Activated T-helper 1 cell treated with anti-CD3 and anti-CD28 coated beads, Interleukin-12 subunit alpha, Interleukin-12 subunit beta, Interleukin-2, Interleukin-4 antibody, amounts not matched to agents 30 ng/mL and 10 ng/mL and 1 ng/mL, durations not matched to agents 14 hours and 24 hours and 36 hours (primary cell): ENCODE measurements at regions not wholly inside any gene's neighbourhood (a gene's known extent, or its start where the extent isn't known, plus 50 kb on each side); places are given as distances from the start of the nearest gene placed in this dataset.
"Not testable (repeated sequence)": the region's sequence is repeated elsewhere in the genome, so short reads cannot be mapped to it uniquely, and the experiment has no call there.

Source experiments
- DNase-seq: peaks from one replicate; pipeline ENCODE4 v3.0.0; 2021; ENCODE audit warnings: low spot score
- H3K27ac Mint-ChIP-seq: one replicate; pipeline ENCODE4 v1.8.0; 2021; ENCODE audit warnings: mild to moderate bottlenecking, mixed read lengths
- H3K27me3 Mint-ChIP-seq: one replicate; pipeline ENCODE4 v1.8.0; 2022; ENCODE audit warnings: mild to moderate bottlenecking, moderate library complexity, mixed read lengths; ENCODE audit not compliant: insufficient read depth
- H3K36me3 Mint-ChIP-seq: one replicate; pipeline ENCODE4 v1.8.0; 2021; ENCODE audit warnings: low read depth, mixed read lengths
- H3K4me1 Mint-ChIP-seq: one replicate; pipeline ENCODE4 v1.8.0; 2021; ENCODE audit warnings: low read depth, mixed read lengths
- H3K4me3 Mint-ChIP-seq: one replicate; pipeline ENCODE4 v1.8.0; 2021; ENCODE audit warnings: mild to moderate bottlenecking, moderate library complexity, mixed read lengths
- H3K9me3 Mint-ChIP-seq: one replicate; pipeline ENCODE4 v1.8.0; 2021; ENCODE audit warnings: mixed read lengths
- intact Hi-C: fragments of 100-400 bp; cut with micrococcal nuclease; formaldehyde crosslinking; loops from one replicate; pipeline ENCODE4 v1.15.1; 2024

DNA sequence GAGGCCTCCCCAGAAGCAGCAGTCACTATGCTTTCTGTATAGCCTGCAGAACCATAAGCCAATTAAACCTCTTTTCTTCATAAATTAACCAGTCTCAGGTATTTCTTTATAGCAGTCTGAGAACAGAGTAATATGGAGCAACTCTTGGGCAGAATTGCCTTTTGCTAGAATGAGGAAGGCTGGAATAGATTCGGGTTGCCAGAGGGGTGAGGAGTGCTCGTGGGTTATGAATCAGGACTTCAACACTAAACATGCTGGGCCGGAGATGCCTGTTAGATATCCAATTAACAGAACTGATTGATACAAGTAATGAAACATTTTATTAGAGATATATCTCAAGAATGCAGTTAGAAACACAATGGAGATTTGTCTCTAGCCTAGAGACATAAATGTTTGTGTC, 140.9 kb upstream of the MAP3K1 start:
- Mint-ChIP-seq H3K9me3 (peaks cover 9% of the 10 kb centered on the region), H3K4me1 (peaks cover 39% of the 10 kb centered on the region), H3K36me3 (peaks cover 7% of the 10 kb centered on the region), H3K27ac (no peak overlapping the region), H3K27me3 (peaks cover 7% of the 10 kb centered on the region), H3K4me3 (no peak overlapping the region)
- no peak for DNase-seq
- intact Hi-C loops, result loop anchor here (5.0 kb wide), 1 partner anchor 63 kb away; no protein-coding TSS in a partner anchor

DNA sequence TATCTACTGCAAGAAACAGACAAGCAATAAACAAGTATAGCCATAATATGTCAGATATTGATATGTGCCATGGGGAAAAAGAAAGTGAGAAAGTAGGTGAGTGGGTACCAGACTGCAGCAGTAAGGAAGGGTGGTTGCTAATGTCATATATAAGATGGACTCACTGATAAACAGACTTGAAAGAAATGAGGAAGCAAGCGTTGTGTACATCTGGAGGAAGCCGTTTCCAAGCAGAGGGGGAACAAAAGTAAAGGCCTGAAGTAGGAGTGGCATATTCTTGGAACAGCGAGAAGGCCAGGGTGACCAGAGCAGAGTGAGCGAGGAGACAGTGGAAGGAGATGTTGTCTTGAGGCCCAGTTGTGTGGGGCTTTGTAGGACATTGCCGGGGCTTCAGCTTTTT, 142.2 kb upstream of the MAP3K1 start:
- DNase-seq, result no peak
- peaks cover 4% of the 10 kb centered on the region for H3K27me3 Mint-ChIP-seq
- H3K36me3 Mint-ChIP-seq, result peaks cover 7% of the 10 kb centered on the region
- intact Hi-C loops, result loop anchor here (5.0 kb wide), 1 partner anchor 64 kb away; no protein-coding TSS in a partner anchor
- H3K4me1 Mint-ChIP-seq, result peaks cover 41% of the 10 kb centered on the region
- H3K9me3 Mint-ChIP-seq, result peaks cover 9% of the 10 kb centered on the region
- no peak overlapping the region for H3K27ac Mint-ChIP-seq
- no peak overlapping the region for H3K4me3 Mint-ChIP-seq

DNA sequence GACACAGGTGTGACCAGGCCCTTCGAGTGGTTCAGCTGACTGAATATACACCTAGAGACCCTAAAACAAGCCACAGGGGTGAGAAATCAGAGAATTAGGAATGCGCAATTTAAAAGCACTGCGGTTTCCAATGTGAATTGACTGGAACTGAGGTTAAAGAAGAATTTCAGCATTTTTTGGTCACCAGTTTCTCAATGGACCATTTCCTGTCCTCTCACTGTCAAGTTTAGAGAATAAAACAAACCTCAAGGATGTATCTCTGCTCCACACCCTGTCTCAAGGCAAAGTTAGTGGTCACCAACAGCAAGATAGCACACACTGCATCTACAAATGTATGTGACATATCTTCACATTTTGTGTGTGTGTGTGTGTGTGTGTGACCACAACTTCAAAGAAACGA, 143.8 kb upstream of the MAP3K1 start:
- no peak for DNase-seq
- H3K4me3 Mint-ChIP-seq, result no peak overlapping the region
- intact Hi-C loops, result loop anchor here (2.0 to 5.0 kb wide), 3 partner anchors 15 to 66 kb away; no protein-coding TSS in a partner anchor
- peaks cover 9% of the 10 kb centered on the region for H3K9me3 Mint-ChIP-seq
- peaks cover 6% of the 10 kb centered on the region for H3K27me3 Mint-ChIP-seq
- H3K27ac Mint-ChIP-seq, result no peak overlapping the region
- H3K36me3 Mint-ChIP-seq, result peaks cover 7% of the 10 kb centered on the region
- peaks cover 41% of the 10 kb centered on the region for H3K4me1 Mint-ChIP-seq

DNA sequence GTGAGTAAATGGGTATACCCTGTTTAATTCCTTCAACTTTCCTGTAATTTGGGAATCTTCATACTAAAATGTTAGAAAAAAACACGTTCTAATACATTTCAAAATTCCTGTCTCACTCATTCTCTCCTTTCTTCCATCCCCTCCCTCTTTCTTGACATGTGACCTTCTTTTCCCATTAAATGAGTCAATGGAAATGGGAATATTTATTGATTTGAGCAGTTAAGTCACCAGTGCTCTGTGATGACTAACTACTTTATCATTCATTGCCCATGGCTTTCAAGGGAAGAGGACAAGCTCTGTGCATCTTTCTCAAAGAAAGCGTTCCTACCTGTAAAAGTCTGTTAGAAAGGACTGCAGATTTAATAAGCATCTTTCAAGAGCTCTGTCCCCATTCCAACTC, 144.4 kb upstream of the MAP3K1 start:
- DNase-seq, result no peak
- H3K9me3 Mint-ChIP-seq, result peaks cover 9% of the 10 kb centered on the region
- peaks cover 41% of the 10 kb centered on the region for H3K4me1 Mint-ChIP-seq
- no peak overlapping the region for H3K27ac Mint-ChIP-seq
- H3K36me3 Mint-ChIP-seq, result peaks cover 7% of the 10 kb centered on the region
- peaks cover 7% of the 10 kb centered on the region for H3K27me3 Mint-ChIP-seq
- intact Hi-C loops, result loop anchor here (1.0 to 5.0 kb wide), 5 partner anchors 14 to 66 kb away; no protein-coding TSS in a partner anchor
- no peak overlapping the region for H3K4me3 Mint-ChIP-seq

DNA sequence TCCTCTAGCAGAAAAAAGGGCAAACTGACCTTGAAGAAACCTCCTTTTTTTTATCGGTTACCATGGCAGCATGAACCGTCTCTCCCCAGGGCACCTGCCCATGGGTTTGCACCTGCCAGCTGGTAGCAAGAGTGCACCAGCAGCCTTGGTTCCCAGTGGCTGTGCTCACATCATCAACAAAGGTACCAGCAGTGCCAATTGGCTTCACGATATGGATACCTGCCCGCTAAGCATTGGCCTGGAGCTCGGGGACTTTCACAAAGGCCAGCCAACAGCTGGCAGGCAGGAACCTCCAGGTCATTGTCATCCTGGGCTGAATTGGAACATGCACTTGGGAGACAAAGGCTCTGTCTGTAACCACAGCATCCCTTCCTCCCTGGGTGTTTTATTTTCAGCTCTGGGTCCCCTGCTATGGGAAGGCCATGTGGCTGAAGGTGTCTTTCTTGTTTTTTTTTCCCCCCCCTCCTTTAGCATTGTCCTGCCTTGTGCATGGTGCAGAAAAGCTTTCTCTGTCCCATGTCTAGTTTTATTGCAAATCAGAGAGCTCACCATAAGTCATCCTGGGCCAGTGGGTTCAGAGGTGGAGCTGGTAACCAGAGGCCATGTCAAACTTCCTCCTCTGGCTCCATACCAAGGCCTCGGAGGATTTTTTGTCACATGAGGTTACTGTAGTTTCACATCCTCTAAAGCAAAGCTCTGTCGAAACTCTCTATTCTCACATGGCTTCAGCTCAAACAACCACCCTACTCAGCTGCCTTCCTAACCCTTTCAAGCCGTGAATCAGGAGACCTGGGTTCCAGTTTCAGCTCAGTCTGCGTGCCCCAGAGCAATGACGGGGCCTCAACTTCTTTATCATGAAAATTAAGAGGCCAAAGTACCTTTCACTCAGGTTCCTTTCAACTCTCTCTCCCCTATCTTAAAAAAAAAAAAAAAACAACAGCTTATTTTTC, 145.5 kb upstream of the MAP3K1 start:
- Mint-ChIP-seq H3K36me3 (peaks cover 9% of the 10 kb centered on the region), H3K4me3 (no peak overlapping the region), H3K27ac (peak overlapping the region; percentile 69), H3K27me3 (peaks cover 10% of the 10 kb centered on the region), H3K9me3 (peaks cover 16% of the 10 kb centered on the region), H3K4me1 (peaks cover 47% of the 10 kb centered on the region)
- intact Hi-C loops, result loop anchor here (1.0 to 5.0 kb wide), 5 partner anchors 13 to 67 kb away; no protein-coding TSS in a partner anchor
- DNase-seq, result peak; percentile 40

DNA sequence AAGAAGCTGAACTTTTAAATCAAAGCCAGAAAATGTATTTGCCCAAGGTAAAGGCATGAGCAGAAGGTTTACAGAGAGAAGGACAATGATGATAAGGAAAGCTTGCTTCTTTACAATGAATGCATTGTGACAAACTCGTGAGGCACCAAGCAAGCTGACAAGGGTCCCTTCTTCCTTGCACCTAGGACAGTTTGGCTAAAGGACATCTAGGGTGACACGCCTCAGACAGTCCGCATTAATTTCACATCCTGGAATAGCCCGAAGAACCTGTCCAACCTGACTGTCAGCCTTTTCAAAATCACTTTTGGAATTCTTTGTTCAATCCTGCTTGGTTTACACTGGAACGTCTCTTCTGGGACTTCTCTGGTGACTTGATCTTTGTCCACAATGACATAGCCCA, 146.4 kb upstream of the MAP3K1 start:
- intact Hi-C loops, result no loop called here
- H3K4me1 Mint-ChIP-seq, result peaks cover 47% of the 10 kb centered on the region
- DNase-seq, result no peak
- H3K36me3 Mint-ChIP-seq, result peaks cover 9% of the 10 kb centered on the region
- H3K9me3 Mint-ChIP-seq, result peaks cover 19% of the 10 kb centered on the region
- H3K27me3 Mint-ChIP-seq, result peaks cover 8% of the 10 kb centered on the region
- H3K4me3 Mint-ChIP-seq, result no peak overlapping the region
- H3K27ac Mint-ChIP-seq, result no peak overlapping the region

DNA sequence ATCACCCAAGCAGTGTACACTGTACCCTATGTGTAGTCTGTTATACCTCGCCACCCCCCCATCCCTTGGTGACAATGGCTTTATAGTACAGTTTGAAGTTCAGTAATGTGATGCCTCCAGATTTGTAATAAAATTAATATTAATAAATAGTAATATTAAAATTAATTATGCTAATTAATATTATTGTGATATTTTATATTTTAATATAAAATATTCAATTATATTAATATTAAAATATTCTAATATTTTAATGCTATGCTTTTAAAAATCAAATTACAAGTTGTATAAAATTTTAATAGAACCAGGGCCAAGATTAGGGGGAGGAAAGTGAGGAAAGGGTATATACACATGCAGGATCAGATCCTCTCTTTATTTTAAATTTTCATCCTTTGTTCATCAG, 147.7 kb upstream of the MAP3K1 start:
- Mint-ChIP-seq H3K27me3 (peaks cover 15% of the 10 kb centered on the region), H3K4me1 (peaks cover 36% of the 10 kb centered on the region)
- intact Hi-C loops, result no loop called here

DNA sequence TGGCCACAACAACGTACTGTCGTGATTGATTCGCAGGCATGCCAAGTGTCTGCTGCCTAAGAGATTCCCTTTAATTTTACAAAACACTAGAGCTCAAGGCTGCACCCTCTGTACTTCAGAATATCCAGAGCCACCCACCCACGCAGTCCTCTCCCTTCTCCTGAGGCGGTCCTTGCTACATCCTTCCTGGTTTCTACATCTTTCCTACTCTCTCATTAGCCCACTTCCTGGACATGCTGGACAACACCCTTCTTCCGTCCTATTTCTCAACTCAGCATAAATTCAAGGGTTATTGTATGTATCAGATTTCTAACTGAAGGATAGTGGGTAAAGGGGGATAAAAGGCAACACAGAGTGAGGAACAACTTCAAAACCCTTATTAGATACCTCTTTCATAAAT, 148.4 kb upstream of the MAP3K1 start:
- Mint-ChIP-seq H3K4me1 (peaks cover 32% of the 10 kb centered on the region), H3K4me3 (no peak overlapping the region)

More for the DNA sequence above, 147.7 kb upstream of the MAP3K1 start:
- Mint-ChIP-seq H3K36me3 (peaks cover 8% of the 10 kb centered on the region), H3K9me3 (peaks cover 12% of the 10 kb centered on the region), H3K4me3 (no peak overlapping the region), H3K27ac (no peak overlapping the region)
- no peak for DNase-seq

DNA sequence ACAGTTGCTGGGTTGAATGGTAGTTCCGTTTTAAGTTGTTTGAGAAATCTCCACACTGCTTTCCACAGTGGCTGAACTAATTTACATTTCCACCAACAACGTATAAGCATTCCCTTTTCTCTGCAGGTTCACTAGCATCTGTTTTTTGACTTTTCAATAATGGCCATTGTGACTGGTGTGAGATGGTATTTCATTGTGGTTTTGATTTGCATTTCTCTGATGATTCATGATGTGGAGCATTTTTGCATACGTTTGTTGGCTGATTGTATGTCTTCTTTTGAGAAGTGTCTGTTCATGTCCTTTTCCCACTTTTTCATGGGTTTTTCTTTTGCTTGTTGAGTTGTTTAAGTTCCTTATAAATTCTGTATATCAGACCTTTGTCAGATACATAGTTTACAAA, 150.2 kb upstream of the MAP3K1 start:
- H3K36me3 Mint-ChIP-seq, DNase-seq, H3K4me3 Mint-ChIP-seq, H3K27ac Mint-ChIP-seq, intact Hi-C loops: not testable (repeated sequence)
- peaks cover 21% of the 10 kb centered on the region for H3K27me3 Mint-ChIP-seq
- peaks cover 15% of the 10 kb centered on the region for H3K4me1 Mint-ChIP-seq
- peaks cover 12% of the 10 kb centered on the region for H3K9me3 Mint-ChIP-seq

More for the DNA sequence above, 148.4 kb upstream of the MAP3K1 start:
- no peak for DNase-seq
- Mint-ChIP-seq H3K36me3 (peaks cover 8% of the 10 kb centered on the region), H3K27ac (no peak overlapping the region), H3K9me3 (peaks cover 12% of the 10 kb centered on the region), H3K27me3 (peaks cover 18% of the 10 kb centered on the region)
- intact Hi-C loops, result no loop called here

DNA sequence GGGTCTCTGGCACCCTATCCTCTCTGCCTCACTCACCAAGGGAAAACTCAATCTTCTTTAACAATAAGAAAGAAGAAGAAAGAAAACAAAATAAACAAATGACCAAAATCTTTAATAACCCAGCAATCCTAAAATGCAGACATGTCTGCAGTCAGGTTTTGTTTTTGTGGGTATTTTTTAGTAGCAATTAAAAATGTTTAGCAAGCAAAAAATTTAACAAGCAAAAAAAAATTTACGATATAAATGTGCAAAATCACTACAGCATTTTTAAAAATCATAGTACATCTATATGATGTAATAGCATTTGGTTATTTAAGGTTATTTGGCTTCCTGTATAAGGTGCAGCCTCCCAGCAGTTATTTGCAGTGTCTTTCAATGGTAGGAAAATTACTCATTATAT, 151.3 kb upstream of the MAP3K1 start:
- peaks cover 9% of the 10 kb centered on the region for H3K9me3 Mint-ChIP-seq
- intact Hi-C loops, result no loop called here
- peaks cover 11% of the 10 kb centered on the region for H3K4me1 Mint-ChIP-seq
- peaks cover 5% of the 10 kb centered on the region for H3K36me3 Mint-ChIP-seq
- no peak for DNase-seq
- H3K4me3 Mint-ChIP-seq, result no peak overlapping the region
- peaks cover 21% of the 10 kb centered on the region for H3K27me3 Mint-ChIP-seq
- no peak overlapping the region for H3K27ac Mint-ChIP-seq

DNA sequence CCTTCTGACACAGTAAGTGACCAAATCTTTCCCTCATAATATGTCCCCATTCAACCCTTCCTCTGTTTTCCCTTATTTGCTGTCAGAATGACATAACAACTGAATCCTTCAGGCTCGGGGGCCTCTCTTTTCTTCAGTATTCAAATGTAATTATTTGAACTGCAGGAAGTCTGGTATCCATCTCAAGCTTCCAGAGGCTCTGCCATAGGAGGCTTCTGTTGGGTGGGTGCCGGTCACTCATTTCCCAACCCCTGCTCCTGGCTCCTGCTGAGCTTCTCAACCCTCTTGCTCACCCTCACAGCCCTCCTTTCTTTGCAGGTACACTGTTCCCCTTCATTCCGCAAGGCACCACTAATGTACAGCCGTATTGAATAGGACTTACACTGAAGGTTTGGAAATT, 151.8 kb upstream of the MAP3K1 start:
- H3K27ac Mint-ChIP-seq, result no peak overlapping the region
- intact Hi-C loops, result no loop called here
- H3K4me1 Mint-ChIP-seq, result peaks cover 16% of the 10 kb centered on the region

DNA sequence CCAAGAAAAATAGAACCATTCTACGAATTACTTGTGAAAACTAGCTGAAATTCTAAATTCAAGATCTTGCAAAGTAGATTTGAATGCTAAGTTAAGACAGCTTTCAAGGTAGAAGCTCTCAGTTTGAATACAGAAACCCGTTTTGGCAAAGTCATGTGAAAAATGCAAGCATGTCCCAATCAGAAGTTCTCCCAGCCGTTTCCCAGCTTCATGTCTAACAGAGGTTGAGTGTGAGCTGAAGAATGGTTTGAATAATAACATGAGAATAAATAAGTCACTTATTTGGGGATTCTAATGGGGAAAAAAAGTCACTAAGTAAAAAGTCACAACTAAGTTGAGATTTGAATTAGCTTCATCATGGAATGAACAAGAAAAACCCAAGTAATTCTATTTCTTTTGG, 152.5 kb upstream of the MAP3K1 start:
- Mint-ChIP-seq H3K27ac (no peak overlapping the region), H3K9me3 (peaks cover 9% of the 10 kb centered on the region), H3K4me3 (no peak overlapping the region)

More for the DNA sequence above, 151.8 kb upstream of the MAP3K1 start:
- Mint-ChIP-seq H3K36me3 (peaks cover 5% of the 10 kb centered on the region), H3K9me3 (peaks cover 9% of the 10 kb centered on the region), H3K4me3 (no peak overlapping the region), H3K27me3 (peaks cover 21% of the 10 kb centered on the region)
- no peak for DNase-seq

DNA sequence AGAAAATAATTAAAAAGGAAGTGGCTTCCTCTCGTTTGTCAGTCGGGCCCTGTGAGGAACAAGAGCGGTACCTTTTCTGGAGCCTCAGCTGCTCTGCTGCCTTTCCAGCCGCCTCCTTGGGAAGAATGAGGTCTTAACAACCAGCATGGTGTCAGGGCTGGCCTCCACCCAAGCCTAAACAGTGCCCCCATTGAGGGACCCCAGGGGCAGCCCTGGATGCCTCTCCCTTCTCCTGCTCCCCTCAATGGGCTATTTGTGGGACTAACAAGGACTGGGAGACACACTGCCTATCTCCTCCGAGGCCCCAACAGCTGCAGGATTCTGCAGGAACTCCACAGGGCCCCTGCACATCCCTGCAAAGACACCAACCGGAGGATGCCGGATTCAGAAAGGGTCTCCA, 155.4 kb upstream of the MAP3K1 start:
- peaks cover 18% of the 10 kb centered on the region for H3K27me3 Mint-ChIP-seq
- H3K4me3 Mint-ChIP-seq, result no peak overlapping the region
- H3K9me3 Mint-ChIP-seq, result peaks cover 4% of the 10 kb centered on the region
- no peak for DNase-seq
- no peak overlapping the region for H3K27ac Mint-ChIP-seq
- H3K36me3 Mint-ChIP-seq, result peaks cover 3% of the 10 kb centered on the region
- peaks cover 11% of the 10 kb centered on the region for H3K4me1 Mint-ChIP-seq
- intact Hi-C loops, result loop anchor here (5.0 kb wide), 2 partner anchors 32 to 48 kb away; no protein-coding TSS in a partner anchor

More for the DNA sequence above, 152.5 kb upstream of the MAP3K1 start:
- Mint-ChIP-seq H3K4me1 (peaks cover 16% of the 10 kb centered on the region), H3K36me3 (peaks cover 5% of the 10 kb centered on the region), H3K27me3 (peaks cover 21% of the 10 kb centered on the region)
- intact Hi-C loops, result no loop called here
- DNase-seq, result no peak
